K562 (cell line): ENCODE measurements at regions not wholly inside any gene's neighbourhood (a gene's known extent, or its start where the extent isn't known, plus 50 kb on each side); places are given as distances from the start of the nearest gene placed in this dataset.

Source experiments
- NFRKB ChIP-seq: fragments of 450-650 bp; IDR thresholded peaks from 2 replicates; pipeline ENCODE4 v1.6.1; 2016; ENCODE audit warnings: low read depth
- YY1 ChIP-seq, 3 experiments: IDR thresholded peaks; 2 replicates each; pipeline ENCODE4 v1.6.1; 2011; ENCODE audit warnings: low read length in 2 of 3, mild to moderate bottlenecking in 2 of 3, moderate library complexity in 2 of 3, borderline replicate concordance in 1 of 3, control low read depth in 1 of 3, low read depth in 1 of 3; ENCODE audit not compliant: insufficient read depth in 3 of 3, insufficient replicate concordance in 2 of 3, control insufficient read depth in 1 of 3, insufficient read length in 1 of 3; ENCODE audit errors: extremely low read depth in 1 of 3

DNA sequence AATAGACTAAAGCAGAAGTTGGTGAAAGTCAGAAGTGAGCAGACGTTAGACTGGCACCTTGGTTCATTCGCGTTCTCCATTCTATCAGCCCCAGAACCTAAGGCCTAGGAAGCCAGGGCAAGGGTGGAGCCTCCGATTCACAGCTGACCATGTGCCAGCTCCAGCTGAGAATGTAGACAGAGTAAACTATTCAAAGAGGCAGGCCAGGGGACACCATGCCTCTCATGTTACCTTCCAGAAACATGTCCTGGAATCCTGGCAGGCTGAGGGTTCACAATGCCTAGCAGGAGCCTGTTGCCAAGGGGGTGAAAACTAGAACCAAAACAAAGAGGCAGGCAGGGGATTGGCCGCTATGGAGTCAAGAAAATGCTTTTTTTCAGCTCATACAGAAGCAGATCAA, 224.4 kb upstream of the POU2AF2 start:
- no peak for TF ChIP-seq YY1 (IDR thresholded peaks at IDR 0.05; ENCODE audit: borderline replicate concordance in 1 of 3, control insufficient read depth in 1 of 3, extremely low read depth in 1 of 3, insufficient read depth in 3 of 3, insufficient read length in 1 of 3, insufficient replicate concordance in 2 of 3, low read depth in 1 of 3, low read length in 2 of 3)
- TF ChIP-seq NFRKB = no peak
